Brain microvascular endothelial cell (primary cell): ENCODE measurements at regions not wholly inside any gene's neighbourhood (a gene's known extent, or its start where the extent isn't known, plus 50 kb on each side); places are given as distances from the start of the nearest gene placed in this dataset.

Experiments used
- DNase-seq: peaks from one replicate; pipeline ENCODE4 v3.0.0-alpha.2; 2020
- H3K27ac ChIP-seq: fragments of 250-450 bp; sonication (Bioruptor Pico); 2 replicates; pipeline ENCODE4 v1.5.1; 2020; ENCODE audit warnings: mild to moderate bottlenecking, moderate library complexity
- H3K27me3 ChIP-seq: fragments of 250-450 bp; sonication (Bioruptor Pico); replicated peaks from 2 replicates; pipeline ENCODE4 v1.5.1; 2020; ENCODE audit warnings: mild to moderate bottlenecking
- H3K36me3 ChIP-seq: fragments of 250-450 bp; sonication (Bioruptor Pico); replicated peaks from 2 replicates; pipeline ENCODE4 v1.5.1; 2020; ENCODE audit warnings: mild to moderate bottlenecking
- H3K4me3 ChIP-seq: 2 replicates; pipeline ENCODE4 v1.5.1; 2011; ENCODE audit warnings: low read depth, mild to moderate bottlenecking, control low read depth, low read length, moderate library complexity
- CTCF ChIP-seq: IDR thresholded peaks from 2 replicates; pipeline ENCODE4 v1.5.1; 2011; ENCODE audit warnings: low read depth, mild to moderate bottlenecking, moderate library complexity, low read length, control low read depth, inconsistent platforms; ENCODE audit errors: missing control alignments
- in situ Hi-C: cut with HindIII; loops from 2 replicates; pipeline ENCODE4 v1.10.0; 2017; ENCODE audit warnings: low sequenced_read_pairs, low pct_ligation_motif_present

- Histone ChIP-seq H3K27ac (no peak overlapping the region), H3K36me3 (no peaks in the 10 kb centered on the region), H3K27me3 (no peaks in the 10 kb centered on the region), H3K4me3 (no peak overlapping the region)
- DNase-seq: no peak
- no peak for TF ChIP-seq CTCF
- in situ Hi-C loops: no loop called here
Observed at GRCh38 chr16:64845071-64845470, 276.8 kb downstream of the CDH11 start.

- in situ Hi-C loops: no loop called here
- TF ChIP-seq CTCF: no peak
- Histone ChIP-seq H3K27ac (no peak overlapping the region), H3K36me3 (no peaks in the 10 kb centered on the region), H3K27me3 (no peaks in the 10 kb centered on the region), H3K4me3 (no peak overlapping the region)
- no peak for DNase-seq
Observed at GRCh38 chr16:64841482-64841881, 280.4 kb downstream of the CDH11 start.

- in situ Hi-C loops: no loop called here
- no peaks in the 10 kb centered on the region for H3K36me3 ChIP-seq
Observed at GRCh38 chr16:64841071-64841470, 280.8 kb downstream of the CDH11 start.

GRCh38 chr16:64830653-64831052 is 291.2 kb downstream of the CDH11 start:
- Histone ChIP-seq H3K4me3 (no peak overlapping the region), H3K27ac (no peak overlapping the region), H3K36me3 (no peaks in the 10 kb centered on the region), H3K27me3 (no peaks in the 10 kb centered on the region)
- TF ChIP-seq CTCF: no peak
- in situ Hi-C loops: no loop called here
- peak; percentile 16 for DNase-seq

More at GRCh38 chr16:64841071-64841470, 280.8 kb downstream of the CDH11 start:
- Histone ChIP-seq H3K27me3 (no peaks in the 10 kb centered on the region), H3K27ac (no peak overlapping the region), H3K4me3 (no peak overlapping the region)
- peak; percentile 24 for DNase-seq
- no peak for TF ChIP-seq CTCF

- H3K4me3 ChIP-seq: no peak overlapping the region
- H3K27me3 ChIP-seq: no peaks in the 10 kb centered on the region
- H3K27ac ChIP-seq: no peak overlapping the region
- DNase-seq: no peak
- no peaks in the 10 kb centered on the region for H3K36me3 ChIP-seq
- in situ Hi-C loops: no loop called here
- no peak for TF ChIP-seq CTCF
Observed at GRCh38 chr16:64829678-64830077, 292.2 kb downstream of the CDH11 start.

- DNase-seq: peak; percentile 43
- no peak overlapping the region for H3K4me3 ChIP-seq
- in situ Hi-C loops: no loop called here
- no peak for TF ChIP-seq CTCF
- H3K27ac ChIP-seq: peak overlapping the region; percentile 19
- no peaks in the 10 kb centered on the region for H3K27me3 ChIP-seq
- no peaks in the 10 kb centered on the region for H3K36me3 ChIP-seq
Observed at GRCh38 chr16:64826374-64826773, 295.5 kb downstream of the CDH11 start.
